NCI-H128 (cell line): ENCODE measurements at regions not wholly inside any gene's neighbourhood (a gene's known extent, or its start where the extent isn't known, plus 50 kb on each side); places are given as distances from the start of the nearest gene placed in this dataset.

Experiments
- DNase-seq: peaks from one replicate; lab custom pipeline; 2025; ENCODE audit not compliant: unreplicated experiment; lab: John Stamatoyannopoulos, UW

- no peak for DNase-seq
These were observed 88.4 kb downstream of the RBFOX3 start for GRCh38 chr17:79522414-79522813.

- no peak for DNase-seq
These were observed 89.6 kb downstream of the RBFOX3 start for GRCh38 chr17:79521225-79521624.

- DNase-seq, result no peak
These were observed 90.4 kb downstream of the RBFOX3 start for GRCh38 chr17:79520167-79521165.

GRCh38 chr17:79519601-79520000 is 91.2 kb downstream of the RBFOX3 start:
- no peak for DNase-seq

GRCh38 chr17:79518585-79519523 is 92.0 kb downstream of the RBFOX3 start:
- no peak for DNase-seq

GRCh38 chr17:79517827-79518584 is 92.8 kb downstream of the RBFOX3 start:
- DNase-seq, result no peak

GRCh38 chr17:79515646-79516571 is 94.9 kb downstream of the RBFOX3 start:
- DNase-seq, result no peak

- no peak for DNase-seq
These were observed 95.7 kb downstream of the RBFOX3 start for GRCh38 chr17:79515110-79515509.

GRCh38 chr17:79513820-79514535 is 96.9 kb downstream of the RBFOX3 start:
- no peak for DNase-seq

GRCh38 chr17:79513206-79513605 is 97.6 kb downstream of the RBFOX3 start:
- no peak for DNase-seq

- DNase-seq, result no peak
These were observed 99.4 kb downstream of the RBFOX3 start for GRCh38 chr17:79511471-79511870.

GRCh38 chr17:79510071-79510470 is 100.8 kb downstream of the RBFOX3 start:
- DNase-seq, result no peak

GRCh38 chr17:79509490-79509889 is 101.4 kb downstream of the RBFOX3 start:
- no peak for DNase-seq

GRCh38 chr17:79509008-79509407 is 101.8 kb downstream of the RBFOX3 start:
- no peak for DNase-seq

- DNase-seq, result no peak
These were observed 102.5 kb downstream of the RBFOX3 start for GRCh38 chr17:79508291-79508716.

GRCh38 chr17:79506955-79507354 is 103.9 kb downstream of the RBFOX3 start:
- no peak for DNase-seq

GRCh38 chr17:79506150-79506870 is 104.5 kb downstream of the RBFOX3 start:
- no peak for DNase-seq

GRCh38 chr17:79505199-79505598 is 105.7 kb downstream of the RBFOX3 start:
- DNase-seq, result no peak
